DMS114 treated with DMSO at 0.1 percent for 48 hours (cell line): ENCODE measurements at regions not wholly inside any gene's neighbourhood (a gene's known extent, or its start where the extent isn't known, plus 50 kb on each side); places are given as distances from the start of the nearest gene placed in this dataset.

ENCODE experiments used
- DNase-seq: peaks from one replicate; lab custom pipeline; 2025; ENCODE audit not compliant: unreplicated experiment; lab: John Stamatoyannopoulos, UW

DNA sequence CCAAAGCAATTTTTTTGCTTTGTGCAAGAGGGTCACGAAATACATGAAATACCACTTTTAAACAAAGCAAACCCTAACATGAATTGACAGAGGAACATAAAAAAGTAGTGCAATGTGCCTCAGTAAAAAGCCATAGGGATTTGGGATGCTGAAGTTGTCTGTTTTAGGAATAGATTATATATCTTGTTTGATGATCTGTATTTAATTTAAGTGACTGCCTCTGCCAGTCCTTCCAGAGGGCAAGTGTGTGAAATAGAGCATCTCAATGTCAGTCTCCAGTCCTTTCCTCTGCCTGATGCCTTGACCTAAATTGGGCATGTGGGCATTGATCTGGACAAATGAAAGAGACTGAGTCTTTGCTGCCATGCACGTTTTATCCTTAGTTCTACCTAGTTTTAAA, 222.8 kb downstream of the PTPRC start:
- no peak for DNase-seq

DNA sequence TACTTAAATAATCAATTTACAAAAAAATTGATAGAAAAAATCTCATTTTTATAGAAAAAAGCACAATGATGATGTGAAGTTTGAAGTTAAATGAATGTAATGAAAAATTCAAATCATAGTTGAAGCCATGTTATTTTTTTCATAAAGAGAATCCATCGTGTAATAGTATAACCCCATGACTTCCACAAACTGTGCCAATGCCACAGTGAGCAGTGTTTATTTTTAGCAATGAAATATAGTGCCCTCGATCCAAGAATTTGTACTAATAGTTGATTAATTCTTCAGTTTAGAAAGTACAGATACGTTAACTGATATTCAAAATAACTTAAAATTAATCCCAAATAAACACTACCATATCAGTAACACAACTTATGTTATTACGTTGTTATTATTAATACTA, 225.9 kb downstream of the PTPRC start:
- no peak for DNase-seq

DNA sequence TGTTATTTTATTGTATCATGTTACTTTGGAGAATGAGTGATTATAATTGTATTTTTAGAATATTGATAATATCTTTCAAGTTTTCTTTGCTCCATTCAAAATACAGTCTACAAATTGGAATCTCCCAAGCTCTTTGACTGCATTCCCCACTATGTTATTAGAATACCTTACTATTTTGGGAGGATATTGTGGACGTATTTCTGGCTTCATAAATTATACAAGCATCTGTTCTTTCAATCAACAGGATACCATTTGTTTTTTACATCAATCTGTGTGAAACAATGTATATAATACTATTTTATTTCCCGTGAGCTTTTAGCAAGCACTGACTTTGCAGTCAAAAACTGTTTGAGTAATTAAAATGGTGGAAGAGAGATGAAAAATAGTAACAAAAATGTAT, 226.5 kb downstream of the PTPRC start:
- no peak for DNase-seq

DNA sequence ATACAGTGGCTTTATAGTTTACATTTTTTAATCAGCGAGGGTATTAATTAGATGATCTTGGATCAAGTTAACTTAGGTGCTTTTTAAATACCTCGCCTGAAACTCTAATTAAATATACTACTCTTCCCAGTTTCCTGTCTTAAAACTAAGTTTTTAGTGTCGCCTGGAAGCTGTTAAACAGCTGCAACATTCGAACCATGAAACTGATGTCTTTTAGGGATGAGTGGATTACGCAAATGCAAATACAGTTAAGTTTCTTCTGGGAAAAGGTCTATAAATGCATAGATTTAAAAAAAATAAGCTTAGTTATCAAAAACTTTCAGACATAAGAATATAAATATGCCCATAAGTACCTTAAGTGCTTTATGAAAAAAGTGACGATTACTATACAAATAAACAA, 228.3 kb downstream of the PTPRC start:
- DNase-seq: no peak

DNA sequence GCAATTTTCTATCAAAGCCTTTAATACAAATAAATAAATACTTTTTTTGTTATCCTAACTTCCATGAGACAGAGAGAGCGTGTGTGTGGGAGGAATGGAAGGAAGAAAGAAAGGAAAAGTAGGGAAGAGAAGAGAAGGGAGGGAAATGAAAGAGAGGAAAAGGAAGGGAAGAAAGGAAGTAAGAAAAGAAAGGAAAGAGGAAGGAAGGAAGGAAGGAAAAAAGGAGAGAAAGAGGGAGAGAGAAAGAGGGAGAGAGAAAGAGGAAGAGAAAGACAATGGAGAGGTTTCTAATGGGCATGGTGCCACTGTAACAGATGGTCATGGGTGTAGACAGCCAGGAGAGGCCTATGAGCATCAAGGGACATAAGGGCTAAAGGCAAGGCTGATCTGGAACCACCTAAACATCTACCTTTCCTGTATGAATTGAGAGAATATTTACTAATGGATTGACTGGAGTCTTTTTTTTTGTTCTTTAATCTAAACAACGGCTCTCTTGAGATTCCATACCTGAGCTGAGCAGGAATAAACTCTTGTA, 234.9 kb downstream of the PTPRC start:
- no peak for DNase-seq

DNA sequence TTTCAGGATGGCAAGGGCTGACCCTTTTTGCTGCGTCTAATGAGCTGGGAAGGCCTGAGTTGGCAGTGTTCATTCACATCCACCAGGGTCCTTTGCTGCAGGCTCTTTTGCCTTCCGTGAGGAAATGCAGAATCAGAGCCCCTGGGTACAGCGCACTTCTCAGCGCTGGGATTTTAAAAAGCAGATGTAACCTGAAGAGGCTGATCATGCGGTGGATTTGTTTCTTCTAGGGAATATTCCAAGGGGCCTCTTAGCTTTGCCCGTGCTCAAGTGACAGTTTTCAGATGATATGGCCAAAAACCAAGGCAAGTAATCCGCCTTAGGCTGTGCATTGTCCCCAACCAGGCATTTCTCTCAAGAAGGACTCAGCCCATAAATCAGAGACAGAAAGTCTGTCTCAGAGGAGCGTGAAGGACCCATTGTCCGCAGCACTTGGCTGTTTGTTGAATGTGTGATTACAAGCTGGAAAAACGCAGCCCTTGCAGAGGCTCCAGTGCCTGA, 237.6 kb downstream of the PTPRC start:
- no peak for DNase-seq

DNA sequence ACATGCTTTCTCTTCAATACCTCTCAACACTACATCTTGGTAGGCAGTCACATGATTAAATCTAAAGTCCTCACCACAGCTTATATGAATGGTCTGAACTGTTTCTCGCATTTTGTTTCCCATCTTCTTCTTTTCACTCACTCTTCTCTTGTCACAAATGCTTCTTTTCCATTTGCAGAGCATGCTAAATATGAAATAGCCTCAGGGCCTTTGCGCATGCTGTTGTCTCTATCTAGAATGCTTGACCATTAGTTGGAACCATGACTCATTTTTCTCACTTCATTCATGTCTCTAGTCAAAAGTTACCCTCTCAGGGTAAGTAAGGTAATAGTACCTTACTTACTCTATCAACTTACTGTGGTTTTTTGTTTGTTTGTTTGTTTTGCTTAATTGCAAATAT, 239.7 kb downstream of the PTPRC start:
- DNase-seq: no peak

DNA sequence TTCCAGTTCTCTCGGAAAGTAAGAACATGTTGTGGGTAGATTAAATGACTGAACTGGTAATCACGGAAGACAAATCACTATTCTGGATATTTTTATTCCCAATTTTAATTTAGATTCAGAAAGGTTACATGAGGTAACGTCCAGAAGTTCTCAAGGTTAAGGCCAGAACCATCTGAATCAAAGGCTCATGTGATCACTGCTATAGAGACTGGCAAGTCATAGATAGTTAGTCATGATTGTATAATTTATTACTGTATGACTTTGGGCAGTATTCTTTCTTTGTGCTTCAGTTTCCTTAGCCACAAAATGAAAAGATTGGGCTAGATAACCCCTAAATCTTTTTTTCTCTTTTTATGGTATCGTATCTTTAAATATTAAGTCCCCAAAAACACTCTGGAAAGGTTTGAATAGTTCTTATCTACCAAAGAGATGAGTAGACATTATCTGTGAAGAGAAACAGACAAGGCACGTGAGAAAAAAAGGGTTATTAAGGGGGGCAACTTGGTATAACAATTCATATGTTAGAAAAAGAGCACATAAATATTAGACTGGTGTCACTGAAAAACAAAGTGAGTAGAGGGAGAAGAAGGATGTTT, 241.0 kb downstream of the PTPRC start:
- DNase-seq: no peak

DNA sequence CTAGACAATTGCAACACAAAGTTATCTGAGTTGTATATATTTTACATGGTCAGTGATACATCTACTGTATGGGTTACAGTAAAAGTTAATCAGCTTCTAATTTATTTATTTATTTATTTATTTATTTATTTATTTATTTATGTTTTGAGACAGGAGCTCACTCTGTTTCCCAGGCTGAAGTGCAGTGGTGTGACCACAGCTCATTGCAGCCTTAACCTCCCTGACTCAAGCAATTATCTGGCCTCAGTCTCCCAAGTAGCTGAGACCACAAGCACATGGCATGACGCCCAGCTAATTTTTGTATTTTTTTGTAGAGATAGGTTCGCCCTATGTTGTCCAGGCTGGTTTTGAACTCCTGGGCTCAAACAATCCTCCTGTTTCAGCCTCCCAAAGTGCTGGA, 241.6 kb downstream of the PTPRC start:
- no peak for DNase-seq

DNA sequence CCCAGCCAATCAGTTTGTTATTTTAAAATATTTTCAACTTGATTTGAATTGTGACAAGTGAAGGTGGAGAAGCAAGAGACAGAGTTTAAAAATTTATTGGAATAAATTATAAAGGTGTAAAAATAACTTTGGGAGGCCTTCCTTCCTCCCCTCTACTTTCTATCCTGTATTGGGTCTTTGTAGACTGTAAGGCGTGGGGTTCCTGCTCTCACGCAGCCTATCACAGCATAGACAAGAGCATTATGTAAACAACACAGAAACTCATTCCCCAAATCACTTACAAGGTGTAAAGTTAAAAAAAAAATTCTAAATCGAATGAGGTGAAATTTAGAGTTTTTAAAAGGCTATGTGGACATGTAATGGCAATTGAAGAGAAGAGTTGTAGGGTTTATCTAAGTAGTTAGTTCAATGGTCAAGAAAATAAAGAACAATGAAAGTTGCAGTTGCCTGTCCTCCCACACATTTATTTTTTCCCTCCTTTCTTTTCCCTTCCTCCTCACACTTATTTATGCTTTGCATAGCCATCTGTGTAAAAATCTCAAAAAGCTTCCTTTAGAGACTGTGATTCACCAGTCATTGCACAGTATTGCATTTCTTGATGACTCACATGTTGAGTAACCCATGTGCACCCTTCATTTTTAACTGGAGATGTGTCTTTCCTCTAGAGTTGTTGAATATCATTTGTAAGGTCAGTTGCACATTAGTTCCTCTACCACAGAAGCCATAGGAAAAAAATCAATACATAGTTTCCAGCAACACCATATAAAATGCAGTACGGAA, 242.2 kb downstream of the PTPRC start:
- no peak for DNase-seq

DNA sequence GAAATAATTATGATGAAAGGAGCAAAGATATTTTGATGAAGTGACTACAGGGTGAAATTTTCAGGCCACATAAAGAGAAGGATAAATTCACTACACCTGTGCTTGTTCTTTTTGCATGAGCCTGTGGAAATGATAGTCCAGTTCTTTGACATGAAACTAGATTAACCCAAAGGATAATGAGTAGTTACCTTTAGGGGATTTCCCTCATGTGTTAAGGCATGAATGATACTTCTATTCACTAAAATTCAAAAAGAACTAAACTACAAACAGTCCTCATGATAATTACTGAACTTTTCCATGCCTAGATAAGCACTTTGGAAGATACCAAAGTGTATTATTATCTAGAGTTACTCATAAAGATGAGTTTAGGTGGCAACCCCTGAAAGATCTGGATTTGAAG, 244.3 kb downstream of the PTPRC start:
- DNase-seq: no peak

DNA sequence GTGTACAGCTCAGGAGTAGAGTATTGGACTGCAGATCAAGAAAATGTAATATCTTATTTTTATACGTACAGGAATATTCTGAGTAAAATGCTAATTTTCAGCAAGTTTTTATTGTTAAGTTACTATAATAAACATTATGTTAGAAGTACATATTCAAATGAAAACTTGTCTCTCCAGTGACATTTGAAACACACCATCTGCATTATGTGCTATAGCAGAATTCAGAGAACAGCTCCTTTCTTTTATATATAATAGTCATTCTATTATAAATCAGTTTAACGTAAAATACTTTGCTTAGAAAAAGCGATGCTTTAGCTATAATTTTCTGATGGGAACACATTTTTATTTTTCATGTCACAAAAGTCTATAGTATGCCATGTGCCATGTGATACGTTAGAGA, 249.0 kb downstream of the PTPRC start:
- no peak for DNase-seq

DNA sequence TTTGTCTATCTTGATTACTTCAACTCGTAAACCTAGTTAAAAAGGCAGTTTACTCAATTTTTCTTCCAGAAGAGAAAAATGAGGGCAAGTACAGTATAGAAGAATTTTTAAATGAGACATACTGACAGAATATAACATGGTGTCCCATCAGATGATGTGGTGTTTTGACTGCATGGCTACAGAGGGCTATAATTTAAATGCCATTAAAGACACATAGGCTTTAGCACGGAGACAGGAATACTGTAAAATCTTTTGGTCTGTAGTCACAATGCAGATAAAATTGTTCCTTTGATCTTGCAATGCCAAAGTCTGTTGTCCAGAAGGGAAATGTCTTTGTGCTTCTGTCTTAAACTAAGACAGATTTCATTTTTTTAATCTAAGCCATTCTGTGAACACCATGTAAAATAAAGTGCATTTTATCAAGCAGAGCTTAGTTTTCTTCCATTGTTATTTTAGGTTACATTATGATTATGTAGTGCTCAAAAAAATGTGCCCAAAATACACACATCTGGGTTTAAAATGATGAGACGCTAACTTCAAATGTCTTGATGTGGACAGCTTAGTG, 249.6 kb downstream of the PTPRC start:
- no peak for DNase-seq

DNA sequence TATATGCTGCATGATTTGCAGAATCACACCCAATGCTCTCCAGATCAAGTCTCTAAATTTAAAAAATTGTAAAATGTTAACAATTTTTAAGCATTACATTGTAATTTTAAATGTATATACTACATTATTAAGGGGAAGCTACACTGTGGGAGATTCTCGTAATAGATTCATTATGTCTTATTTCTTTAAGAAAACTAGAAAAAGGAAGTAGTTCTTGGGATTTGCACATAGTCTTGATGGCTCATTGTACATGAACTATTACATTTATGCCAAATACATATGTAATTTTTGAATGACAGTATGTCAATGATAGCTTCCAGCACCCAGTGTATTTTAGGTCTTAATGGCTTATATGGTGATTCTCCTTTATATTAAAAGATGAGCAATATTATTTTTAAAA, 250.3 kb downstream of the PTPRC start:
- no peak for DNase-seq

DNA sequence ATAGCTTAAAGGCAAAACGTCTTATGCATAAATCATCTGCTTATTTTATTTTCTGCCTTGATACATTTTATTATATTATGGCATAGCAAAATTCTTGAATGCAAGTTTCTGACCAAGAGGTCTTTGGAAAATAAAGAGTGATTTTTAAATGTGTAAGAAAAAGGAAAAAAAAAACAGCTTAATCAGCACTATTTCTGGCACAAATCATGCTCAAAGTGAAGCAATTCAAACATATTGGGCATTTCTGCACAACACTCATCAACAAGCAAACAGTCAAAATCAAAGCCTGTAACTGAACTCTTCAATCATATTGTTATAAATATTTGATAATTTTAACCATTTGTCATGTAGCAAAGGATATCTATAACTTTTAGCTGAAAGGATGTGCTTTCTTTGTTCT, 250.9 kb downstream of the PTPRC start:
- no peak for DNase-seq

DNA sequence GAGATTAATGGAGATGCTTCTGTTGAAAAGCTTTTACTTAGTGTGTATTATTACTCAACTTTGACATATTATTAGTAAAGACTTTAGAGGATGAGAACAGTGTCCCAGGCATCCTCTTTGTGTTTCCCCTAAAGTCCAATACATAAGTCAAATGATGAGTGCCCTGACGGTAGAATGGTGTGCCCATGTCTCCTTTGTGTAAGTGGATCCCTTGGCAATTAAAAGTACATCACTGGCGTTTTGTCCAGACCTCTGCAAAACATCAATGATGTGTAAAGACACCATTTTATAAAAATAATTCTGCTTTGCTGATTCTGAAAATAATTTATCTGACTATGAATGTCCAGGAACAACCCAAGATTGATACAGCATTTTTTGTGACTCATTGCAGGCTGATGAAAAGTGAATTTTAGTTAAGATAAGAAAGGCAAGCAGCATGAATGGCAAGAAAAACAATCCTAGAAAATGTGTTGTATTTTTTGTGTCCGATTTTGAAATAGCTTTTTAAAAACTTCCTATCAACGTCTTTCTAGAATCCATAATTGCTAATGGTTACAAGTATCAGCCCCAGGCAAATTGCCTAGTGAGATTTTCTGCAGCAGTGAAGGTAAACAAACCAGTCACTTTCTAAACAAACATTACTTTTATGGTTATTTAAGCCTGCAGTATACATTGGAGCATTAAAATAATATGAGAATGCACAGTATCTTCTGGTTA, 251.5 kb downstream of the PTPRC start:
- DNase-seq: no peak

DNA sequence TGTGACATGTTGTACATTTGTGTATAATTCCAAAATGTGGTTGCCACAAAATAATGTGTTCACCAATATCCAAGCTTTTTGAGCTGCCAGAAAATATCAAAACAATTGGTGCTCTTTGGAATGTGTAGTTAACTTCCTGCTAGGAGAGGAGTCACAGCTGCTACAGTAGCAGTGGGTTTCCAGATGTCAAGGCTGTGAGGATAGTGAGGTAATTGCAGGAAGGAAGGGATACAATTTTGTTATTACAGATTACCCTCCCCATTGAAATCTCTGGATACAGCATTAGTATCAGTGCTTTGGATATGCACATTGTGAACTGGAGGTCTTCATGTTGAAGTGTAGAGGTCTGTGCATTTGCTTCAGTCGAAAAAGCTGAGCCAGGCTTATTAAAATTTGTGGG, 253.2 kb downstream of the PTPRC start:
- DNase-seq: no peak

DNA sequence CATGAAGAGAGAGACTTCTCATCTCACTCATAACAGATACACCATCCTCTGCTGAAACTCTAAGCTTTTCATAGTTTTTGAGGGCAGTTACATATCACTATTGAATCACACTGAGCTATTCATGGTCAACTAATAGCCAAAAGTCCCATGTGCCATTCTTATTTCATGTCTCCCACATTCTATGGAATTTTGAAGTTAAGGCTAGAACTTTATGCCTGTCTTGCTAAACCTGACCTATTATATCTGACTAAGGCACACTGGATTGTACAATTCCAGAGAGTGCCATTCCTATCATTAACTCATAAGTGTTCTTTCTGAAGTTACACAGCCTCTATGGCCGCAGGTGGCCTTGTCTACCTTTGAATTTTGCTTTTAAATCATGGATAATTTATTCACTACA, 254.3 kb downstream of the PTPRC start:
- no peak for DNase-seq

DNA sequence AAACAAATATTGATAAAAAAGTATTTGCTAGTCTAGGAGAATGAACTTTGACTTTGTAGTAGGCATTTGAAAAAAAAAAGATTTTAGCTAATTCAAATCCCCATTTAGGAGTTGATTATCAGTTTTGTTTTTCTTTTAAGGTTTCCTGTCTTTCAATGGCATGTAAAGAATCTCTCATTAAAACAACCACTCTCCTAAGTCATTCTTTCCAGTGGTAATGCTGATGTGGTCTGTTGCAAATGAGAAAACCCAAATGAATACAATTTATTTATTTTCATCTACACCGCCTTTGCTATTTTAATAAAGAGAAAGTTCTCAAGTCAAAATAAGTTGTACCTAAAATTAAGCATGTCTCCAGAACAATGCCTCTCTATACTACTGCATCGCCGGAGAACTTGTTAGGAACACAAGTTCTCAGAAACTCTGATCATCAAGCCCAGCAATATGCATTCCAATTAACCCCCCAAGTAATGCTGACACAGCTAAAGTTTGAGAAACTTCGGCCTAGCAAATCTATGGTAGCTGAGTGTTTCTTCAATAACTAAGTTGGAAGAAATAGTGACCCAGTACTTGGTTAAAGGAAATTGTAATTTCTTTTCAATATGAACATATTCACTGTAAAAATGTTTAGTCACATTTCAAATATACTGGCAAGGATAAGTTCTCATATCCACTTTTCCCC, 255.1 kb downstream of the PTPRC start:
- DNase-seq: no peak

DNA sequence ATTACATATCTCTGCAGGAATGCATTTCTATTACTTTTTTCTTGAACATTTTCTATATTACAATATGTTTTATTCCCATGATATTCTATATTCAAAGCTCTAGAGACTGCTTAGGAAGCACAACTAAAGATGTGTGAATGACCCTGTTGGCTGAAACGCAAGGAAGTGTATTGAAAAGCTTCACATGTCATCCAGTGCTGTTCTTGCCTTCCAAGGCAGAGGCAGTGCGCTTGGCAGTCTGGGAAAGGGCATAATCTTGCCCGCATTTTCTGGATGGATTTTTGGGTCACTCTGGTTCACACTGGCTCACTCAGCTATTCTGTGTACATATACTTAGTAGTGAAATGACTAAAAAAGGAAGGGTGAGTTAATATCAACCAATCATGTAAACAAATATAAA, 262.4 kb downstream of the PTPRC start:
- no peak for DNase-seq

DNA sequence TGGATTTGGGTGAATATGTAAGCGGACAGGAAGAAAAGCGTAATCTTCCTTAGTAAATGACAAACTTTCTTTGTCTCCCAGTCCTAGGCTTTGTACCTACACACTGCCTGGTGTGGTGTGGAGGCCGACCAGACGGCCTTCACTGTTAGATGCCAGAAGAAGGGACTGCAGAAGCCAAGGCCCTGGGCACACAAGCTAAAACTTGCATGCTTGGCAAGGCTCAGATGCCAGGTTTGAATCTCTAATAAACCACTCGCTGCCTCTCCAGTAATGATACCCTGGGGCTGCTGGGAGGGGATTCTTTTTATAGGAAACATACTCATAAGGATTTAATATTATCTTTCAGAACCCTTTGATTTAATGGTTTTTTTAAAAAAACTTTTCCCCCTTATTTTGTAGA, 263.8 kb downstream of the PTPRC start:
- DNase-seq: no peak
